ENCODE measurements at regions not wholly inside any gene's neighbourhood (a gene's known extent, or its start where the extent isn't known, plus 50 kb on each side); places are given as distances from the start of the nearest gene placed in this dataset.
A peak's percentile ranks its signal among the peaks of the same experiment; 100 is the strongest.

DNA sequence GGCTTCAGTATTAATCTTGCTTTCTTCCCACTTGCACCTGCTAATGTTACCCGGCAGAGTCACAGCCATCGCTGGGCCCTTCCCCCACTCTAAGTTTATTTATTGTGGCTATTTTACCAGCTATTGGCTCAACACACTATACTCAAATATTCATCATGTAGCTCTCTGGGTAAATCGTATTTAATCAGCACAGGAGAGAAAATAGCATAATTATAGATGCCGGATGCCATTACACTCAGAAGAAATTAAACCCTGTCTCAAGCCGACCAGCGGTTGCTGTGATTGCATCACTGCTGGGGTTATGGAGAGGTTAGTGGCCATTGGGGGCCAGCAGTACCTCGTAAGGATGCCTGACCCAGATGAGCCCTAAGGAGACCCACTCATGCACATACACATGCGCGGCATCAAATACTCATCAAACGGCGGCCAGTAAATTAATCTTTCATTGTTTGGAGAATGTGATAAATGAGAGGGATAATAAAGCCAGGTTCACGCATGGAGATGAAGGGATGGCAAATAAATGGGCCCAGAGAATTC is 269.5 kb upstream of the ZFHX3 start:
- POLR2A ChIA-PET = interaction anchor here (0.9 kb wide), 1 partner anchor 27 kb away, joined by 3 read pairs; no protein-coding TSS in a partner anchor
- in situ Hi-C loops (cut with MboI) = no loop called here
- SMC1A ChIA-PET (ENCODE audit: uncharacterized antibody, unreplicated experiment) = no interaction called here
- intact Hi-C loops (cut with micrococcal nuclease; ENCODE audit: unreplicated experiment) = no loop called here
- RAD21 ChIA-PET (ENCODE audit: unreplicated experiment) = interaction anchor here (1.2 kb wide), 1 partner anchor 28 kb away, joined by 3 read pairs; no protein-coding TSS in a partner anchor
- no peaks in the 10 kb centered on the region; the same call in 1 of the 3 replicates for H3K9me3 ChIP-seq (replicated peaks; ENCODE audit: control insufficient read depth, insufficient read depth, low read length)
- H3K27ac ChIP-seq (ENCODE audit: control insufficient read depth, insufficient read depth) = no peak overlapping the region
- DNase-seq (ENCODE audit: low read depth, low spot score) = no peak
- peaks cover 7% of the 10 kb centered on the region for H3K4me1 ChIP-seq (ENCODE audit: control insufficient read depth, insufficient read depth, low read length)
- H3K4me3 ChIP-seq = no peak overlapping the region
- no peaks in the 10 kb centered on the region for H3K27me3 ChIP-seq (replicated peaks in 1 of 2; ENCODE audit: control insufficient read depth in 2 of 2, insufficient read depth in 2 of 2, low read length in 1 of 2)
- no peaks in the 10 kb centered on the region for H4K20me1 ChIP-seq (ENCODE audit: control insufficient read depth, insufficient read depth)
- no peak overlapping the region for H2AFZ ChIP-seq (ENCODE audit: control insufficient read depth, low read depth, low read length)
- WGBS (ENCODE audit: insufficient coverage, insufficient replicate concordance, low lambda C conversion rate, missing lambda C conversion rate) = 79% methylated on average over 12 of the region's 12 CpGs
- H3K4me2 ChIP-seq (ENCODE audit: control insufficient read depth, insufficient read depth) = no peak overlapping the region
- no peak for ATAC-seq
- H3K36me3 ChIP-seq (ENCODE audit: control insufficient read depth in 2 of 2, insufficient read depth in 2 of 2, low read length in 1 of 2) = no peaks in the 10 kb centered on the region
- no peaks in the 10 kb centered on the region for H3K79me2 ChIP-seq (ENCODE audit: control insufficient read depth, insufficient read depth, low read length)
- no peak for TF ChIP-seq CEBPB (IDR thresholded peaks at IDR 0.05; ENCODE audit: borderline replicate concordance in 1 of 2, low read depth in 2 of 2, low read length in 2 of 2)
- no peak for TF ChIP-seq ZNF274 (IDR thresholded peaks at IDR 0.05; ENCODE audit: insufficient read depth, insufficient read length)
- FAIRE-seq = no peak
- H3K9ac ChIP-seq (ENCODE audit: control insufficient read depth, insufficient read depth, low read length) = no peak overlapping the region
- CTCF ChIA-PET = no interaction called here
- no TSS peak for BruUV-seq (replicated peaks)

DNA sequence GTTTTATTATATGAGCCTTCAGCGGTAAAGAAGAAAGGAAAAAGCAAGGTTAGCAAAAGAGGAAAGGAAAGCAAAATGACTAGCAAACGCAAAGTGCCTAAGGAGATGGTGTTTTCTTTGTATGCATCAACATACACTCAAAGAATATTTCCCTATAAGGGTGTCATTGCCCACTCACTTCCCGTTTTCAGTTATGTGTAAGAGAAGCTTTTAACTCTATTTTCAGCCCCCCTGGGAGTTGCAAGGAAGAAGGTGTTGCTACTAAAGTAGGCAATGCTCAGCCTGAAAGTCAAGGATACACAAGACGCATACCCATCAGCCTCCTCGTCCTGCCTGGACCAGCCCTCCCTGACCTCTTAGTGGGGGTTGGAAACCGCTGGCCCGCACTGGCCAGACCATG is 267.7 kb upstream of the ZFHX3 start:
- ATAC-seq (peak; percentile 90), DNase-seq (ENCODE audit: low read depth, low spot score) (peak; percentile 60), FAIRE-seq (peak; percentile 80)
- Histone ChIP-seq H3K27ac (ENCODE audit: control insufficient read depth, insufficient read depth) (peak overlapping the region; percentile 64), H3K4me1 (ENCODE audit: control insufficient read depth, insufficient read depth, low read length) (peaks cover 7% of the 10 kb centered on the region), H3K4me3 (no peak overlapping the region), H4K20me1 (ENCODE audit: control insufficient read depth, insufficient read depth) (no peaks in the 10 kb centered on the region), H3K36me3 (ENCODE audit: control insufficient read depth in 2 of 2, insufficient read depth in 2 of 2, low read length in 1 of 2) (no peaks in the 10 kb centered on the region), H3K27me3 (replicated peaks in 1 of 2; ENCODE audit: control insufficient read depth in 2 of 2, insufficient read depth in 2 of 2, low read length in 1 of 2) (no peaks in the 10 kb centered on the region), H3K4me2 (ENCODE audit: control insufficient read depth, insufficient read depth) (peak overlapping the region; percentile 26), H3K9ac (ENCODE audit: control insufficient read depth, insufficient read depth, low read length) (no peak overlapping the region), H2AFZ (ENCODE audit: control insufficient read depth, low read depth, low read length) (peak overlapping the region; percentile 46; the same call in 1 of the 2 replicates), H3K9me3 (replicated peaks; ENCODE audit: control insufficient read depth, insufficient read depth, low read length) (no peaks in the 10 kb centered on the region; the same call in 1 of the 3 replicates), H3K79me2 (ENCODE audit: control insufficient read depth, insufficient read depth, low read length) (no peaks in the 10 kb centered on the region)
- SMC1A ChIA-PET (ENCODE audit: uncharacterized antibody, unreplicated experiment) = interaction anchor here (0.6 to 1.2 kb wide), 2 partner anchors 26 to 43 kb away, joined by 3 to 4 read pairs; no protein-coding TSS in a partner anchor
- RAD21 ChIA-PET (ENCODE audit: unreplicated experiment) = interaction anchor here (1.6 kb wide), 1 partner anchor 26 kb away, joined by 3 read pairs; no protein-coding TSS in a partner anchor
- no TSS peak for BruUV-seq (replicated peaks)
- WGBS (ENCODE audit: insufficient coverage, insufficient replicate concordance, low lambda C conversion rate, missing lambda C conversion rate) = 6% methylated on average over 7 of the region's 7 CpGs
- CTCF ChIA-PET = no interaction called here
- intact Hi-C loops (cut with micrococcal nuclease; ENCODE audit: unreplicated experiment) (loop anchor here (1.0 kb wide), 1 partner anchor 26 kb away; no protein-coding TSS in a partner anchor), in situ Hi-C loops (cut with MboI) (no loop called here)
- POLR2A ChIA-PET = no interaction called here
- TF ChIP-seq, protein P1, sequence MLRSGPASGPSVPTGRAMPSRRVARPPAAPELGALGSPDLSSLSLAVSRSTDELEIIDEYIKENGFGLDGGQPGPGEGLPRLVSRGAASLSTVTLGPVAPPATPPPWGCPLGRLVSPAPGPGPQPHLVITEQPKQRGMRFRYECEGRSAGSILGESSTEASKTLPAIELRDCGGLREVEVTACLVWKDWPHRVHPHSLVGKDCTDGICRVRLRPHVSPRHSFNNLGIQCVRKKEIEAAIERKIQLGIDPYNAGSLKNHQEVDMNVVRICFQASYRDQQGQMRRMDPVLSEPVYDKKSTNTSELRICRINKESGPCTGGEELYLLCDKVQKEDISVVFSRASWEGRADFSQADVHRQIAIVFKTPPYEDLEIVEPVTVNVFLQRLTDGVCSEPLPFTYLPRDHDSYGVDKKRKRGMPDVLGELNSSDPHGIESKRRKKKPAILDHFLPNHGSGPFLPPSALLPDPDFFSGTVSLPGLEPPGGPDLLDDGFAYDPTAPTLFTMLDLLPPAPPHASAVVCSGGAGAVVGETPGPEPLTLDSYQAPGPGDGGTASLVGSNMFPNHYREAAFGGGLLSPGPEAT (IDR thresholded peaks at IDR 0.05; ENCODE audit: low read depth) = 0 out of 2 replicates have a peak, but pooled peaks have one; percentile 20
- TF ChIP-seq, protein P2, sequence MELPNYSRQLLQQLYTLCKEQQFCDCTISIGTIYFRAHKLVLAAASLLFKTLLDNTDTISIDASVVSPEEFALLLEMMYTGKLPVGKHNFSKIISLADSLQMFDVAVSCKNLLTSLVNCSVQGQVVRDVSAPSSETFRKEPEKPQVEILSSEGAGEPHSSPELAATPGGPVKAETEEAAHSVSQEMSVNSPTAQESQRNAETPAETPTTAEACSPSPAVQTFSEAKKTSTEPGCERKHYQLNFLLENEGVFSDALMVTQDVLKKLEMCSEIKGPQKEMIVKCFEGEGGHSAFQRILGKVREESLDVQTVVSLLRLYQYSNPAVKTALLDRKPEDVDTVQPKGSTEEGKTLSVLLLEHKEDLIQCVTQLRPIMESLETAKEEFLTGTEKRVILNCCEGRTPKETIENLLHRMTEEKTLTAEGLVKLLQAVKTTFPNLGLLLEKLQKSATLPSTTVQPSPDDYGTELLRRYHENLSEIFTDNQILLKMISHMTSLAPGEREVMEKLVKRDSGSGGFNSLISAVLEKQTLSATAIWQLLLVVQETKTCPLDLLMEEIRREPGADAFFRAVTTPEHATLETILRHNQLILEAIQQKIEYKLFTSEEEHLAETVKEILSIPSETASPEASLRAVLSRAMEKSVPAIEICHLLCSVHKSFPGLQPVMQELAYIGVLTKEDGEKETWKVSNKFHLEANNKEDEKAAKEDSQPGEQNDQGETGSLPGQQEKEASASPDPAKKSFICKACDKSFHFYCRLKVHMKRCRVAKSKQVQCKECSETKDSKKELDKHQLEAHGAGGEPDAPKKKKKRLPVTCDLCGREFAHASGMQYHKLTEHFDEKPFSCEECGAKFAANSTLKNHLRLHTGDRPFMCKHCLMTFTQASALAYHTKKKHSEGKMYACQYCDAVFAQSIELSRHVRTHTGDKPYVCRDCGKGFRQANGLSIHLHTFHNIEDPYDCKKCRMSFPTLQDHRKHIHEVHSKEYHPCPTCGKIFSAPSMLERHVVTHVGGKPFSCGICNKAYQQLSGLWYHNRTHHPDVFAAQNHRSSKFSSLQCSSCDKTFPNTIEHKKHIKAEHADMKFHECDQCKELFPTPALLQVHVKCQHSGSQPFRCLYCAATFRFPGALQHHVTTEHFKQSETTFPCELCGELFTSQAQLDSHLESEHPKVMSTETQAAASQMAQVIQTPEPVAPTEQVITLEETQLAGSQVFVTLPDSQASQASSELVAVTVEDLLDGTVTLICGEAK (IDR thresholded peaks at IDR 0.05; ENCODE audit: borderline replicate concordance) = no peak
- TF ChIP-seq, protein P3, sequence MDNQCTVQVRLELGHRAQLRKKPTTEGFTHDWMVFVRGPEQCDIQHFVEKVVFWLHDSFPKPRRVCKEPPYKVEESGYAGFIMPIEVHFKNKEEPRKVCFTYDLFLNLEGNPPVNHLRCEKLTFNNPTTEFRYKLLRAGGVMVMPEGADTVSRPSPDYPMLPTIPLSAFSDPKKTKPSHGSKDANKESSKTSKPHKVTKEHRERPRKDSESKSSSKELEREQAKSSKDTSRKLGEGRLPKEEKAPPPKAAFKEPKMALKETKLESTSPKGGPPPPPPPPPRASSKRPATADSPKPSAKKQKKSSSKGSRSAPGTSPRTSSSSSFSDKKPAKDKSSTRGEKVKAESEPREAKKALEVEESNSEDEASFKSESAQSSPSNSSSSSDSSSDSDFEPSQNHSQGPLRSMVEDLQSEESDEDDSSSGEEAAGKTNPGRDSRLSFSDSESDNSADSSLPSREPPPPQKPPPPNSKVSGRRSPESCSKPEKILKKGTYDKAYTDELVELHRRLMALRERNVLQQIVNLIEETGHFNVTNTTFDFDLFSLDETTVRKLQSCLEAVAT (IDR thresholded peaks at IDR 0.05) = 0 out of 2 replicates have a peak, but pooled peaks have one; percentile 51
- TF ChIP-seq SMARCA5 (IDR thresholded peaks at IDR 0.05) (no peak), MEF2A (IDR thresholded peaks at IDR 0.05; ENCODE audit: insufficient read depth, low read depth, low read length) (peak; percentile 56; the same call in 1 of the 2 replicates)
